ENCODE measurements at regions not wholly inside any gene's neighbourhood (a gene's known extent, or its start where the extent isn't known, plus 50 kb on each side); places are given as distances from the start of the nearest gene placed in this dataset.
A peak's percentile ranks its signal among the peaks of the same experiment; 100 is the strongest.

- DNase-seq (ENCODE audit: insufficient read length, low spot score) = no peak
- no peak for FAIRE-seq
These were observed 272.5 kb downstream of the DSEL start for GRCh38 chr18:67243799-67244587.

- DNase-seq (ENCODE audit: insufficient read length, low spot score) (no peak), FAIRE-seq (no peak)
These were observed 274.5 kb downstream of the DSEL start for GRCh38 chr18:67242001-67242400.

GRCh38 chr18:67241299-67241698 lies 275.2 kb downstream of the DSEL start:
- FAIRE-seq (no peak), DNase-seq (ENCODE audit: insufficient read length, low spot score) (no peak)

- DNase-seq (ENCODE audit: insufficient read length, low spot score) (no peak), FAIRE-seq (no peak)
These were observed 276.7 kb downstream of the DSEL start for GRCh38 chr18:67239826-67240225.

- DNase-seq (ENCODE audit: insufficient read length, low spot score) = no peak
- FAIRE-seq = no peak
These were observed 283.5 kb downstream of the DSEL start for GRCh38 chr18:67232991-67233390.

GRCh38 chr18:67232406-67232805 lies 284.1 kb downstream of the DSEL start:
- DNase-seq (ENCODE audit: insufficient read length, low spot score) (no peak), FAIRE-seq (no peak)

- FAIRE-seq (no peak), DNase-seq (ENCODE audit: insufficient read length, low spot score) (no peak)
These were observed 293.6 kb downstream of the DSEL start for GRCh38 chr18:67222887-67223286.

- DNase-seq (ENCODE audit: insufficient read length, low spot score) (no peak), FAIRE-seq (no peak)
These were observed 296.7 kb downstream of the DSEL start for GRCh38 chr18:67219821-67220220.

GRCh38 chr18:67218556-67218955 lies 298.0 kb downstream of the DSEL start:
- DNase-seq (ENCODE audit: insufficient read length, low spot score) (no peak), FAIRE-seq (no peak)

- DNase-seq (ENCODE audit: insufficient read length, low spot score) (peak; percentile 12), FAIRE-seq (no peak)
These were observed 298.9 kb downstream of the DSEL start for GRCh38 chr18:67217551-67218166.

- FAIRE-seq (no peak), DNase-seq (ENCODE audit: insufficient read length, low spot score) (no peak)
These were observed 299.7 kb downstream of the DSEL start for GRCh38 chr18:67216846-67217245.

GRCh38 chr18:67215686-67216085 lies 300.8 kb downstream of the DSEL start:
- FAIRE-seq (no peak), DNase-seq (ENCODE audit: insufficient read length, low spot score) (no peak)

GRCh38 chr18:67211646-67212045 lies 304.9 kb downstream of the DSEL start:
- no peak for DNase-seq (ENCODE audit: insufficient read length, low spot score)
- no peak for FAIRE-seq

- DNase-seq (ENCODE audit: insufficient read length, low spot score) (no peak), FAIRE-seq (no peak)
These were observed 315.9 kb downstream of the DSEL start for GRCh38 chr18:67200665-67201064.

GRCh38 chr18:67199993-67200617 lies 316.4 kb downstream of the DSEL start:
- peak; percentile 10 for DNase-seq (ENCODE audit: insufficient read length, low spot score)
- no peak for FAIRE-seq

GRCh38 chr18:67194886-67195285 lies 321.6 kb downstream of the DSEL start:
- no peak for DNase-seq (ENCODE audit: insufficient read length, low spot score)
- FAIRE-seq = no peak

- FAIRE-seq (no peak), DNase-seq (ENCODE audit: insufficient read length, low spot score) (no peak)
These were observed 324.0 kb downstream of the DSEL start for GRCh38 chr18:67192535-67192934.

GRCh38 chr18:67183398-67183797 lies 333.1 kb downstream of the DSEL start:
- DNase-seq (ENCODE audit: insufficient read length, low spot score) = no peak
- FAIRE-seq = no peak

GRCh38 chr18:67179726-67180125 lies 336.8 kb downstream of the DSEL start:
- FAIRE-seq (no peak), DNase-seq (ENCODE audit: insufficient read length, low spot score) (no peak)

GRCh38 chr18:67159662-67160061 lies 356.9 kb downstream of the DSEL start:
- no peak for DNase-seq (ENCODE audit: insufficient read length, low spot score)
- no peak for FAIRE-seq

- no peak for DNase-seq (ENCODE audit: insufficient read length, low spot score)
- FAIRE-seq = no peak
These were observed 361.5 kb downstream of the DSEL start for GRCh38 chr18:67154979-67155378.

- FAIRE-seq (no peak), DNase-seq (ENCODE audit: insufficient read length, low spot score) (no peak)
These were observed 365.2 kb downstream of the DSEL start for GRCh38 chr18:67151366-67151765.
